ENCODE measurements at regions not wholly inside any gene's neighbourhood (a gene's known extent, or its start where the extent isn't known, plus 50 kb on each side); places are given as distances from the start of the nearest gene placed in this dataset.

- no peak for TF ChIP-seq CTCF (IDR thresholded peaks at IDR 0.05; ENCODE audit: low read depth, low read length, poor library complexity, severe bottlenecking)
- TF ChIP-seq EZH2phosphoT487 (IDR thresholded peaks at IDR 0.05; ENCODE audit: borderline replicate concordance, low read length): no peak
Observed at GRCh38 chr11:116509551-116509950, 263.2 kb downstream of the BUD13 start.

All from DOHH2 (cell line).